AG04449 (cell line): ENCODE measurements at regions not wholly inside any gene's neighbourhood (a gene's known extent, or its start where the extent isn't known, plus 50 kb on each side); places are given as distances from the start of the nearest gene placed in this dataset.

Experiments
- CTCF ChIA-PET: fragments of 350-600 bp; formaldehyde crosslinking; extraction: SDS; loops from one replicate; lab custom pipeline; 2021; ENCODE audit warnings: antibody characterized with exemption; lab: Yijun Ruan, JAX
- POLR2A ChIA-PET: fragments of 400-600, 350-600 bp; formaldehyde crosslinking; extraction: SDS; loops from one replicate; lab custom pipeline; 2020; ENCODE audit warnings: antibody characterized with exemption, inconsistent platforms; lab: Yijun Ruan, JAX
- DNase-seq: peaks from one replicate; pipeline ENCODE4 v3.0.0-alpha.2; 2010; ENCODE audit warnings: low read depth, low spot score
- H3K4me3 ChIP-seq: 2 replicates; pipeline ENCODE4 v1.5.1; 2011; ENCODE audit warnings: low read depth, mild to moderate bottlenecking, control low read depth, low read length
- CTCF ChIP-seq: IDR thresholded peaks from one replicate; pipeline ENCODE4 v1.5.1; 2011; ENCODE audit warnings: mild to moderate bottlenecking, moderate library complexity, low read length, control low read depth, inconsistent platforms; ENCODE audit not compliant: insufficient read depth; ENCODE audit errors: missing control alignments

DNA sequence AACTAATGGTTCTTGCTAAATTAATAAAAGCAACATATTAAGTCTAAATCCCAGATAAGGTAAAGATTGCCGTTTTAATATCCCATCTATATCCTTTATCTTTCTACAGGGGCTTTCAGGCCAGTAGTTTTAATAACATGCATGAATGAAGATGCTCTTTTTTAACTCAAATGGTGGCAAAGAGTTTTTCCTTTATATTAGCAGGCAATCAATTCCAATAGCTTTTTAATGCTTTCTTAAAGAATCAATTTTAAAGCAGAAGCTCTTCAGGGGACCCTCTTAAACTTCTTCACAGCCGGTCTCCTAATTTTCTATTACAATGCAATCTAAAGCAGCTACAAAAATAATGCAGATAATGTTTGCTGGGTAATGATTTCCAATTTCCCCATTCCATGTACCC lies 107.8 kb upstream of the HS3ST5 start:
- no peak for DNase-seq
- TF ChIP-seq CTCF = no peak
- no peak overlapping the region for H3K4me3 ChIP-seq
- CTCF ChIA-PET = no interaction called here
- POLR2A ChIA-PET = no interaction called here

- H3K4me3 ChIP-seq = no peak overlapping the region
- no peak for DNase-seq
- CTCF ChIA-PET = no interaction called here
- no peak for TF ChIP-seq CTCF
- POLR2A ChIA-PET = no interaction called here
These were observed 106.8 kb upstream of the HS3ST5 start for GRCh38 chr6:114449659-114450058.

GRCh38 chr6:114446342-114446741 lies 103.5 kb upstream of the HS3ST5 start:
- no peak for DNase-seq
- no peak overlapping the region for H3K4me3 ChIP-seq
- POLR2A ChIA-PET = no interaction called here
- TF ChIP-seq CTCF = no peak
- CTCF ChIA-PET = no interaction called here

GRCh38 chr6:114445846-114446245 lies 103.0 kb upstream of the HS3ST5 start:
- H3K4me3 ChIP-seq = no peak overlapping the region
- ChIA-PET POLR2A (no interaction called here), CTCF (no interaction called here)
- DNase-seq = no peak
- no peak for TF ChIP-seq CTCF

DNA sequence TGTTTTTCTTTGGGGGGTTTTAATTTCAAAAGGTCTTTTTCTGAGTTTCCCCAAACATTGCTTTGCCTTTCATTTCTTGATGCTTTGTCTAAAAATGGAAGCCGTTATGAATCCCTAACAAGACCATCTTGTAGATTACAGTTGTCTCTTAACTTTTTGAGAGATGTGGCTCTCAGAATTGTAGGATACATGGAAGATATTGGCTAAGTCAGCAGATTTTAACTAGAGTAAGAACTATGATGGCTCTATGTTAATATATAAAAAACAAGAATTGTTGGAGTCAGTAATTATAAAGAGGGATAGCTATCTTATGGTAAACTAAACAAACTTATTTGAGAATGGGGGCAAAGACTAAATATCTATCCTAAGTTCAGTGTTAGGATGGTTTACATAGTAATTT lies 96.6 kb upstream of the HS3ST5 start:
- DNase-seq = no peak
- CTCF ChIA-PET = no interaction called here
- TF ChIP-seq CTCF = no peak
- POLR2A ChIA-PET = no interaction called here
- H3K4me3 ChIP-seq = no peak overlapping the region

DNA sequence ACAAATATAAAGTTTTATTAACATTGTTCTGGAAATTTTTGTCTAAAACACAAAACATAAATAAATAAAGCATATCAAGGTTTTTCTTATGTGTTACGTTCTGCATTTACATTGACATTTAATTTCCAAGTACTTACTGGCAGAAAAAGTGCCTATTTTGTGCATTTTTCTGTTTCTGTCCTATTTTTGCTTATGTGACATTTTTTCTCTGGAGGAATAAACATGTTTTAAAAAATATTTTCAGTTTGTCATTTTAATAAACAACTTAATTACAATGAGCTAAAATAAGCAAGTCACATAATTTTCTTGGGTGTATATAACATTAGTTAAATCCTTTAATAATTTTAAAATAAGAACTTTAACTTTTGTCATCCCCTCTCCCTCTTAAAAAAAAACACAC lies 94.4 kb upstream of the HS3ST5 start:
- no peak overlapping the region for H3K4me3 ChIP-seq
- no peak for DNase-seq
- CTCF ChIA-PET = no interaction called here
- POLR2A ChIA-PET = no interaction called here
- no peak for TF ChIP-seq CTCF
